CD4-positive, alpha-beta T cell (primary cell): ENCODE measurements at regions not wholly inside any gene's neighbourhood (a gene's known extent, or its start where the extent isn't known, plus 50 kb on each side); places are given as distances from the start of the nearest gene placed in this dataset.

Experiments used
- ATAC-seq: fragments of 200-7000 bp; cut with Tn5 transposase; one replicate; pipeline ENCODE4 v1.10.0; 2022; ENCODE audit warnings: mild to moderate bottlenecking; ENCODE audit not compliant: poor library complexity
- CTCF ChIA-PET: fragments of 350-600 bp; sonication (Branson Sonifier 250); formaldehyde crosslinking; loops from one replicate; lab custom pipeline; 2021; ENCODE audit warnings: antibody characterized with exemption, inconsistent platforms; lab: Charles Lee
- POLR2A ChIA-PET: fragments of 350-600 bp; sonication (Branson Sonifier 250); formaldehyde crosslinking; loops from one replicate; lab custom pipeline; 2021; ENCODE audit warnings: antibody characterized with exemption, inconsistent platforms; lab: Charles Lee
- DNase-seq, 14 experiments: peaks; one replicate each; pipeline ENCODE4 v3.0.0-alpha.2; 2013 to 2020; ENCODE audit warnings: mixed read lengths in 2 of 14
- H3K27ac ChIP-seq, 2 donors: one replicate each; pipeline versions ENCODE4 v1.5.1 to v1.7.0; 2013; ENCODE audit warnings: low read length in 2 of 2, low read depth in 1 of 2, mild to moderate bottlenecking in 1 of 2
- H3K27me3 ChIP-seq, 2 experiments: 1 replicate in 1 of 2; 2 replicates in 1 of 2; pipeline versions ENCODE4 v1.6.1 to v1.7.0; 2013; ENCODE audit warnings: low read length in 2 of 2, control low read depth in 1 of 2, mild to moderate bottlenecking in 1 of 2, moderate library complexity in 1 of 2; ENCODE audit not compliant: insufficient read depth in 2 of 2, control insufficient read depth in 1 of 2
- H3K36me3 ChIP-seq: one replicate; pipeline ENCODE4 v1.6.1; 2013; ENCODE audit warnings: low read length, control low read depth; ENCODE audit not compliant: insufficient read depth
- H3K4me1 ChIP-seq: one replicate; pipeline ENCODE4 v1.6.1; 2013; ENCODE audit warnings: low read length, control low read depth; ENCODE audit not compliant: insufficient read depth
- H3K4me3 ChIP-seq: one replicate; pipeline ENCODE4 v1.5.1; 2013; ENCODE audit warnings: mild to moderate bottlenecking, low read length, moderate library complexity
- H3K9me3 ChIP-seq, 2 experiments: 1 replicate in 1 of 2; 2 replicates in 1 of 2; pipeline versions ENCODE4 v1.6.1 to v1.7.0; 2013; ENCODE audit warnings: low read length in 2 of 2, mild to moderate bottlenecking in 2 of 2, control low read depth in 1 of 2, moderate library complexity in 1 of 2; ENCODE audit not compliant: control insufficient read depth in 1 of 2, insufficient read depth in 1 of 2
- H3K27ac Mint-ChIP-seq: one replicate; pipeline ENCODE4 v1.8.0; 2020; ENCODE audit warnings: mixed read lengths
- H3K27me3 Mint-ChIP-seq: one replicate; pipeline ENCODE4 v1.8.0; 2021; ENCODE audit warnings: mixed read lengths
- H3K36me3 Mint-ChIP-seq: one replicate; pipeline ENCODE4 v1.8.0; 2021; ENCODE audit warnings: low read depth, mixed read lengths
- H3K4me1 Mint-ChIP-seq: one replicate; pipeline ENCODE4 v1.8.0; 2021; ENCODE audit warnings: low read depth, mixed read lengths
- H3K4me3 Mint-ChIP-seq: one replicate; pipeline ENCODE4 v1.8.0; 2020; ENCODE audit warnings: mild to moderate bottlenecking, mixed read lengths
- H3K9me3 Mint-ChIP-seq: one replicate; pipeline ENCODE4 v1.8.0; 2020; ENCODE audit warnings: mixed read lengths
- CTCF ChIP-seq: fragments of 200-600 bp; IDR thresholded peaks from one replicate; pipeline ENCODE4 v1.8.0; 2022; ENCODE audit warnings: antibody characterized with exemption, mild to moderate bottlenecking
- intact Hi-C, 2 experiments: fragments of 100-400 bp; cut with DNase I in 1 of 2; cut with micrococcal nuclease in 1 of 2; formaldehyde crosslinking; loops; one replicate each; pipeline versions ENCODE4 v1.15.1 to v1.9.0; 2023 to 2025; cut with DNase I, micrococcal nuclease

DNA sequence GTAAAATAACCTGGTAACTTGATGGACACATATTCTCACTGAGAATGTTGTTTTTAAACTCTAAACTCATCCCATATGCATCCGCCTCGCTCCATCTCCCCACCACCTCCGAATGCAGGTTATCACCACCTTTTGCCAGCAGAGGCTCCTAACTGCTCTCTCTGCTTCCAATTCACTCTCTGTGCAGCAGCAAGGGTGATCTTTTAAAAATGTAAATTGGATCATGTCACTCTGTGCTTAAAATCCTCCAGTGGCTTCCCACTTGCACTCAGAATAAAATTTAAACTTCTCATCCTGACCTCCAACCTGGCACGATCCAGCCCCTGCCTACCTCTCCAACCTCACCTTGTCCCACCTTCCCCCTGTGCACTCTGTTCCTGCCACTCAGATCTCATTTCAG is 317.2 kb downstream of the ZSWIM6 start:
- Histone ChIP-seq H3K36me3 (no peaks in the 10 kb centered on the region), H3K27me3 (peaks cover 0 to 3% of the 10 kb centered on the region in 2 experiments), H3K27ac (no peak overlapping the region), H3K9me3 (no peaks in the 10 kb centered on the region), H3K4me3 (no peak overlapping the region), H3K4me1 (no peaks in the 10 kb centered on the region)
- Mint-ChIP-seq H3K36me3 (no peaks in the 10 kb centered on the region), H3K9me3 (no peaks in the 10 kb centered on the region), H3K4me1 (no peaks in the 10 kb centered on the region), H3K27me3 (peaks cover 17% of the 10 kb centered on the region), H3K4me3 (no peak overlapping the region), H3K27ac (no peak overlapping the region)
- POLR2A ChIA-PET, result no interaction called here
- TF ChIP-seq CTCF, result no peak
- no peak for DNase-seq
- CTCF ChIA-PET, result interaction anchor here (1.6 kb wide), 1 partner anchor 9 kb away, joined by 3 read pairs; no protein-coding TSS in a partner anchor
- intact Hi-C loops, result no loop called here
- ATAC-seq, result no peak

DNA sequence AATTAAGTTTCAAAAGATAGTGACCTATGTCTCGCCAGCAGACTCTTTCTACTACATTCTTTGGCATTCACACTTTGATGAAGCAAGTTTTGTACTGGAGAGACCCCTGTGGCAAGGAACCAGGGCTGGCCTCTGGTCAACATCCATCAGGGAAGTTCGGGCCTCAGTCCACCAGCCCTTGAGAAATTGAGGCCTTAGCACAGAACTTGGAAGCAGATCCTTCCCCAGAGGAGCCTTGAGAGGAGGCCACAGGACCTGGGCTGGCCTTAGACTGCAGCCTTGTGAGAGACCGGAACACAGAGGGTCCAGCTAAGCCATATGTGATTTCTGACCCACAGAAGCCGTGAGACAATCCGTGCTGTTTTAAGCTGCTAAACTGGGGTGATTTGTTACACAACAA is 317.9 kb downstream of the ZSWIM6 start:
- H3K9me3 Mint-ChIP-seq, result no peaks in the 10 kb centered on the region
- H3K4me3 ChIP-seq, result no peak overlapping the region
- peaks cover 0 to 3% of the 10 kb centered on the region in 2 experiments for H3K27me3 ChIP-seq
- H3K9me3 ChIP-seq, result no peaks in the 10 kb centered on the region
- CTCF ChIA-PET, result interaction anchor here (1.3 to 1.6 kb wide), 2 partner anchors 9 kb away, joined by 3 read pairs; no protein-coding TSS in a partner anchor
- no peak for DNase-seq
- H3K36me3 ChIP-seq, result no peaks in the 10 kb centered on the region
- H3K27ac ChIP-seq, result no peak overlapping the region
- no peak overlapping the region for H3K4me3 Mint-ChIP-seq
- H3K4me1 ChIP-seq, result no peaks in the 10 kb centered on the region
- H3K27ac Mint-ChIP-seq, result no peak overlapping the region
- no peak for ATAC-seq
- TF ChIP-seq CTCF, result no peak
- intact Hi-C loops, result loop anchor here in 1 of 2 experiments (10.0 kb wide), 1 partner anchor 315 kb away; the partner anchor contains the start of gene ZSWIM6
- no peaks in the 10 kb centered on the region for H3K4me1 Mint-ChIP-seq
- H3K36me3 Mint-ChIP-seq, result no peaks in the 10 kb centered on the region
- peaks cover 17% of the 10 kb centered on the region for H3K27me3 Mint-ChIP-seq
- POLR2A ChIA-PET, result no interaction called here

DNA sequence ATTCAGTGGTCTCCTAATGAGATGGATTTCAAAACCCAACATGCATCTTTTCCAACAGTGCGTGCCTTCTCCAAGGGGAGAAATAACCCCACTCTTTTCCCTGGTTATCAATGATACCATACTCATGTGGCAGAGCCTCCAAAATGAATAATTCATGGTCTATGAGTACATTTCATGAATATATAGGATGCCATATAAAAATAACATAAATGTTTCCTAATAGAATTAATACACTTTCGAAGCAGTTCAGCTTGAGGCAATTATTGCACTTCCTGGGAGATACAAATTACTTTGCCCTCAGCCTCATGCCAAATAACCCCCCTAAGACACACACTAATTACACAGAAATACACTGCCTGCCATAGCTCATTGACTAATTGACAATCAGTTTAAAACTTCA is 318.6 kb downstream of the ZSWIM6 start:
- Histone ChIP-seq H3K27ac (no peak overlapping the region), H3K36me3 (no peaks in the 10 kb centered on the region), H3K9me3 (no peaks in the 10 kb centered on the region), H3K4me1 (no peaks in the 10 kb centered on the region), H3K4me3 (no peak overlapping the region), H3K27me3 (peaks cover 0 to 3% of the 10 kb centered on the region in 2 experiments)
- TF ChIP-seq CTCF, result no peak
- H3K36me3 Mint-ChIP-seq, result no peaks in the 10 kb centered on the region
- no peak overlapping the region for H3K27ac Mint-ChIP-seq
- H3K9me3 Mint-ChIP-seq, result no peaks in the 10 kb centered on the region
- CTCF ChIA-PET, result interaction anchor here (1.3 kb wide), 1 partner anchor 8 kb away, joined by 3 read pairs; no protein-coding TSS in a partner anchor
- POLR2A ChIA-PET, result no interaction called here
- H3K4me1 Mint-ChIP-seq, result no peaks in the 10 kb centered on the region
- intact Hi-C loops, result loop anchor here in 1 of 2 experiments (10.0 kb wide), 1 partner anchor 316 kb away; the partner anchor contains the start of gene ZSWIM6
- H3K27me3 Mint-ChIP-seq, result peaks cover 24% of the 10 kb centered on the region
- DNase-seq (no peak), ATAC-seq (no peak)
- no peak overlapping the region for H3K4me3 Mint-ChIP-seq
